ENCODE measurements at regions not wholly inside any gene's neighbourhood (a gene's known extent, or its start where the extent isn't known, plus 50 kb on each side); places are given as distances from the start of the nearest gene placed in this dataset.

DNA sequence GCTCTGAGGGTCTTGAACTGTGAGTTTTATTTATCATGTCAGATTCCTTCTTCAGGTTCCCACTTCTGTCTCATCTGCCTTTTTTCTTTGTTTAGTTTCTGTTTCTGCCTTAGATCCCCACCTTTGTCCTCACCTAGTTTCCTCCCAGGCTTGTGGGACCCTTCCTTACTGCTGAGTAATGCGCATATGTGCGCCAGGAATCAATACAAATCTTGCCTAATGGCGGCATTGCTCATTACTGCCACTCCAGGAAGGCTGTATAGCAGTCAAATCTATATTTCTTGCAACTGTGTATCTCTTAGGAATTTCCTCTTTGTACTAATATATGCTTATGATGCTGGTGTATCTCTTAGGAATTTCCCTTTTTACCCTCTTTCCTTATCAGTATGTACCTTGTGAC lies 465.4 kb downstream of the DMRT2 start:
- TF ChIP-seq, protein P1, sequence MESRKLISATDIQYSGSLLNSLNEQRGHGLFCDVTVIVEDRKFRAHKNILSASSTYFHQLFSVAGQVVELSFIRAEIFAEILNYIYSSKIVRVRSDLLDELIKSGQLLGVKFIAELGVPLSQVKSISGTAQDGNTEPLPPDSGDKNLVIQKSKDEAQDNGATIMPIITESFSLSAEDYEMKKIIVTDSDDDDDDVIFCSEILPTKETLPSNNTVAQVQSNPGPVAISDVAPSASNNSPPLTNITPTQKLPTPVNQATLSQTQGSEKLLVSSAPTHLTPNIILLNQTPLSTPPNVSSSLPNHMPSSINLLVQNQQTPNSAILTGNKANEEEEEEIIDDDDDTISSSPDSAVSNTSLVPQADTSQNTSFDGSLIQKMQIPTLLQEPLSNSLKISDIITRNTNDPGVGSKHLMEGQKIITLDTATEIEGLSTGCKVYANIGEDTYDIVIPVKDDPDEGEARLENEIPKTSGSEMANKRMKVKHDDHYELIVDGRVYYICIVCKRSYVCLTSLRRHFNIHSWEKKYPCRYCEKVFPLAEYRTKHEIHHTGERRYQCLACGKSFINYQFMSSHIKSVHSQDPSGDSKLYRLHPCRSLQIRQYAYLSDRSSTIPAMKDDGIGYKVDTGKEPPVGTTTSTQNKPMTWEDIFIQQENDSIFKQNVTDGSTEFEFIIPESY (IDR thresholded peaks at IDR 0.05; ENCODE audit: extremely low read depth, insufficient replicate concordance, low read length) = no peak
- no peak for TF ChIP-seq POLR2AphosphoS5 (IDR thresholded peaks at IDR 0.05; ENCODE audit: low read depth, low read length)
- TF ChIP-seq, protein P2, sequence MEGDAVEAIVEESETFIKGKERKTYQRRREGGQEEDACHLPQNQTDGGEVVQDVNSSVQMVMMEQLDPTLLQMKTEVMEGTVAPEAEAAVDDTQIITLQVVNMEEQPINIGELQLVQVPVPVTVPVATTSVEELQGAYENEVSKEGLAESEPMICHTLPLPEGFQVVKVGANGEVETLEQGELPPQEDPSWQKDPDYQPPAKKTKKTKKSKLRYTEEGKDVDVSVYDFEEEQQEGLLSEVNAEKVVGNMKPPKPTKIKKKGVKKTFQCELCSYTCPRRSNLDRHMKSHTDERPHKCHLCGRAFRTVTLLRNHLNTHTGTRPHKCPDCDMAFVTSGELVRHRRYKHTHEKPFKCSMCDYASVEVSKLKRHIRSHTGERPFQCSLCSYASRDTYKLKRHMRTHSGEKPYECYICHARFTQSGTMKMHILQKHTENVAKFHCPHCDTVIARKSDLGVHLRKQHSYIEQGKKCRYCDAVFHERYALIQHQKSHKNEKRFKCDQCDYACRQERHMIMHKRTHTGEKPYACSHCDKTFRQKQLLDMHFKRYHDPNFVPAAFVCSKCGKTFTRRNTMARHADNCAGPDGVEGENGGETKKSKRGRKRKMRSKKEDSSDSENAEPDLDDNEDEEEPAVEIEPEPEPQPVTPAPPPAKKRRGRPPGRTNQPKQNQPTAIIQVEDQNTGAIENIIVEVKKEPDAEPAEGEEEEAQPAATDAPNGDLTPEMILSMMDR (IDR thresholded peaks at IDR 0.05 in 2 of 3, conservative IDR thresholded peaks at IDR 0.05 in 1 of 3; ENCODE audit: borderline replicate concordance in 1 of 3, insufficient read depth in 1 of 3, low read depth in 2 of 3, low read length in 2 of 3) = no peak
- TF ChIP-seq POLR2A (IDR thresholded peaks at IDR 0.05; ENCODE audit: borderline replicate concordance, extremely low read depth, insufficient read depth, insufficient read length) = no peak
- TF ChIP-seq ELF1 (IDR thresholded peaks at IDR 0.05; ENCODE audit: borderline replicate concordance, low read depth) = no peak
- TF ChIP-seq EZH2phosphoT487 (IDR thresholded peaks at IDR 0.05; ENCODE audit: borderline replicate concordance) = no peak
- TF ChIP-seq, protein P3, sequence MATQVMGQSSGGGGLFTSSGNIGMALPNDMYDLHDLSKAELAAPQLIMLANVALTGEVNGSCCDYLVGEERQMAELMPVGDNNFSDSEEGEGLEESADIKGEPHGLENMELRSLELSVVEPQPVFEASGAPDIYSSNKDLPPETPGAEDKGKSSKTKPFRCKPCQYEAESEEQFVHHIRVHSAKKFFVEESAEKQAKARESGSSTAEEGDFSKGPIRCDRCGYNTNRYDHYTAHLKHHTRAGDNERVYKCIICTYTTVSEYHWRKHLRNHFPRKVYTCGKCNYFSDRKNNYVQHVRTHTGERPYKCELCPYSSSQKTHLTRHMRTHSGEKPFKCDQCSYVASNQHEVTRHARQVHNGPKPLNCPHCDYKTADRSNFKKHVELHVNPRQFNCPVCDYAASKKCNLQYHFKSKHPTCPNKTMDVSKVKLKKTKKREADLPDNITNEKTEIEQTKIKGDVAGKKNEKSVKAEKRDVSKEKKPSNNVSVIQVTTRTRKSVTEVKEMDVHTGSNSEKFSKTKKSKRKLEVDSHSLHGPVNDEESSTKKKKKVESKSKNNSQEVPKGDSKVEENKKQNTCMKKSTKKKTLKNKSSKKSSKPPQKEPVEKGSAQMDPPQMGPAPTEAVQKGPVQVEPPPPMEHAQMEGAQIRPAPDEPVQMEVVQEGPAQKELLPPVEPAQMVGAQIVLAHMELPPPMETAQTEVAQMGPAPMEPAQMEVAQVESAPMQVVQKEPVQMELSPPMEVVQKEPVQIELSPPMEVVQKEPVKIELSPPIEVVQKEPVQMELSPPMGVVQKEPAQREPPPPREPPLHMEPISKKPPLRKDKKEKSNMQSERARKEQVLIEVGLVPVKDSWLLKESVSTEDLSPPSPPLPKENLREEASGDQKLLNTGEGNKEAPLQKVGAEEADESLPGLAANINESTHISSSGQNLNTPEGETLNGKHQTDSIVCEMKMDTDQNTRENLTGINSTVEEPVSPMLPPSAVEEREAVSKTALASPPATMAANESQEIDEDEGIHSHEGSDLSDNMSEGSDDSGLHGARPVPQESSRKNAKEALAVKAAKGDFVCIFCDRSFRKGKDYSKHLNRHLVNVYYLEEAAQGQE (IDR thresholded peaks at IDR 0.05; ENCODE audit: low read depth) = no peak
- TF ChIP-seq CEBPB (IDR thresholded peaks at IDR 0.05; ENCODE audit: low read depth) = no peak
- TF ChIP-seq YY1 (IDR thresholded peaks at IDR 0.05; ENCODE audit: extremely low read depth, insufficient replicate concordance, low read depth, low read length) = no peak

Data from HCT116 (cell line).